ENCODE measurements at regions not wholly inside any gene's neighbourhood (a gene's known extent, or its start where the extent isn't known, plus 50 kb on each side); places are given as distances from the start of the nearest gene placed in this dataset.

GRCh38 chr6:163668061-163668426 lies 253.5 kb downstream of the QKI start:
- DNase-seq (ENCODE audit: low spot score in 2 of 2): no peak
- TF ChIP-seq POLR2AphosphoS5 (IDR thresholded peaks at IDR 0.05): no peak
- Histone ChIP-seq H3K4me1 (no peaks in the 10 kb centered on the region), H3K4me3 (no peak overlapping the region), H3K9me3 (no peaks in the 10 kb centered on the region), H3K27ac (no peak overlapping the region), H3K27me3 (no peaks in the 10 kb centered on the region), H3K36me3 (no peaks in the 10 kb centered on the region)
- 65% methylated on average over 4 of the region's 4 CpGs for WGBS

GRCh38 chr6:163667372-163668060 lies 253.0 kb downstream of the QKI start:
- no peaks in the 10 kb centered on the region for H3K9me3 ChIP-seq
- H3K27me3 ChIP-seq: no peaks in the 10 kb centered on the region
- DNase-seq (ENCODE audit: low spot score in 2 of 2): no peak
- no peak overlapping the region for H3K4me3 ChIP-seq
- H3K4me1 ChIP-seq: no peaks in the 10 kb centered on the region
- TF ChIP-seq POLR2AphosphoS5 (IDR thresholded peaks at IDR 0.05) (no peak), EP300 (IDR thresholded peaks at IDR 0.05) (no peak), CTCF (IDR thresholded peaks at IDR 0.05) (no peak), POLR2A (IDR thresholded peaks at IDR 0.05) (no peak)
- 64% methylated on average over 13 of the region's 13 CpGs for WGBS
- H3K36me3 ChIP-seq: no peaks in the 10 kb centered on the region
- H3K27ac ChIP-seq: peak overlapping the region; percentile 14

GRCh38 chr6:163665464-163665863 lies 250.9 kb downstream of the QKI start:
- no peaks in the 10 kb centered on the region for H3K36me3 ChIP-seq
- H3K27ac ChIP-seq: no peak overlapping the region
- H3K4me3 ChIP-seq: no peak overlapping the region
- H3K27me3 ChIP-seq: no peaks in the 10 kb centered on the region
- no peaks in the 10 kb centered on the region for H3K9me3 ChIP-seq
- no peak for TF ChIP-seq EP300 (IDR thresholded peaks at IDR 0.05)
- no peak for TF ChIP-seq POLR2A (IDR thresholded peaks at IDR 0.05)
- no peak for TF ChIP-seq POLR2AphosphoS5 (IDR thresholded peaks at IDR 0.05)
- no peak for TF ChIP-seq CTCF (IDR thresholded peaks at IDR 0.05)
- WGBS: 100% methylated on average over 1 of the region's 1 CpG
- H3K4me1 ChIP-seq: no peaks in the 10 kb centered on the region
- no peak for DNase-seq (ENCODE audit: low spot score in 2 of 2)

GRCh38 chr6:163663575-163663974 lies 249.1 kb downstream of the QKI start:
- H3K27ac ChIP-seq: no peak overlapping the region
- H3K4me1 ChIP-seq: no peaks in the 10 kb centered on the region
- H3K36me3 ChIP-seq: no peaks in the 10 kb centered on the region
- no peak for TF ChIP-seq CTCF (IDR thresholded peaks at IDR 0.05)
- no peak for TF ChIP-seq POLR2A (IDR thresholded peaks at IDR 0.05)
- TF ChIP-seq POLR2AphosphoS5 (IDR thresholded peaks at IDR 0.05): no peak
- no peak for TF ChIP-seq EP300 (IDR thresholded peaks at IDR 0.05)
- no peak overlapping the region for H3K4me3 ChIP-seq
- H3K27me3 ChIP-seq: no peaks in the 10 kb centered on the region
- H3K9me3 ChIP-seq: no peaks in the 10 kb centered on the region
- DNase-seq (ENCODE audit: low spot score in 2 of 2): no peak
- 77% methylated on average over 7 of the region's 7 CpGs for WGBS

- Histone ChIP-seq H3K9me3 (no peaks in the 10 kb centered on the region), H3K27me3 (no peaks in the 10 kb centered on the region), H3K4me1 (no peaks in the 10 kb centered on the region), H3K36me3 (no peaks in the 10 kb centered on the region), H3K4me3 (no peak overlapping the region), H3K27ac (no peak overlapping the region)
- TF ChIP-seq CTCF (IDR thresholded peaks at IDR 0.05) (no peak), POLR2AphosphoS5 (IDR thresholded peaks at IDR 0.05) (no peak), POLR2A (IDR thresholded peaks at IDR 0.05) (no peak)
- DNase-seq (ENCODE audit: low spot score in 2 of 2): no peak
- 96% methylated on average over 15 of the region's 16 CpGs for WGBS
Observed at GRCh38 chr6:163662604-163663225, 248.2 kb downstream of the QKI start.
